K562 (cell line): ENCODE measurements at regions not wholly inside any gene's neighbourhood (a gene's known extent, or its start where the extent isn't known, plus 50 kb on each side); places are given as distances from the start of the nearest gene placed in this dataset.

ENCODE experiments used
- ATAC-seq: fragments of 200-7000 bp; cut with Tn5 transposase; 3 replicates; pipeline ENCODE4 v1.9.1; 2020; ENCODE audit warnings: moderate library complexity
- BruUV-seq: library from RNA; stranded (reverse); fragments of 400-500 nt; replicated peaks from 2 replicates; lab custom pipeline; 2021; lab: Mats Ljungman, UMichigan
- CTCF ChIA-PET: fragments of 300-600 bp; formaldehyde crosslinking; extraction: SDS; loops from one replicate; lab custom pipeline; 2021; ENCODE audit warnings: low intra/inter-chr PET ratio; lab: Yijun Ruan, JAX
- POLR2A ChIA-PET: fragments of 300-600, 350-650 bp; sonication (Branson Sonifier 250); formaldehyde crosslinking; extraction: SDS; loops from one replicate; lab custom pipeline; 2021; ENCODE audit warnings: antibody characterized with exemption, inconsistent platforms; lab: Yijun Ruan, JAX
- DNase-seq, 4 experiments: peaks; one replicate each; pipeline versions ENCODE4 v3.0.0 to v3.0.0-alpha.2; 2011 to 2018; ENCODE audit warnings: low spot score in 3 of 4, mixed read lengths in 3 of 4; ENCODE audit errors: extremely low read depth in 1 of 4
- FAIRE-seq: peaks from 2 replicates; lab custom pipeline; 2011; peaks lifted over from hg19 to GRCh38; lab: Jason Lieb, UNC
- H2AFZ ChIP-seq: 2 replicates; pipeline ENCODE4 v1.6.0; 2011; ENCODE audit warnings: low read depth, low read length, control low read depth, inconsistent platforms
- H3K27ac ChIP-seq: fragments of 200-600 bp; 3 replicates; pipeline ENCODE4 v1.8.0; 2011; ENCODE audit warnings: low read depth, mild to moderate bottlenecking, control low read depth, inconsistent platforms, low read length, moderate library complexity, mixed read lengths; ENCODE audit errors: extremely low read depth
- H3K27me3 ChIP-seq, 2 experiments: fragments of 300-600 bp in 1 of 2; 2 replicates in 1 of 2; 3 replicates in 1 of 2; pipeline versions ENCODE4 v1.6.0 to v1.8.0; 2011; ENCODE audit warnings: inconsistent platforms in 2 of 2, low read length in 2 of 2, mild to moderate bottlenecking in 1 of 2, mixed read lengths in 1 of 2, moderate library complexity in 1 of 2; ENCODE audit not compliant: control insufficient read depth in 2 of 2, insufficient read depth in 2 of 2
- H3K36me3 ChIP-seq: fragments of 300-600 bp; 3 replicates; pipeline ENCODE4 v1.8.0; 2011; ENCODE audit warnings: mild to moderate bottlenecking, low read length, inconsistent platforms; ENCODE audit not compliant: control insufficient read depth, insufficient read depth
- H3K4me1 ChIP-seq, 2 experiments: fragments of 200-600 bp in 1 of 2; replicated peaks in 1 of 2; 2 replicates in 1 of 2; 3 replicates in 1 of 2; pipeline versions ENCODE4 v1.5.1 to v1.8.0; 2011; ENCODE audit warnings: inconsistent platforms in 2 of 2, low read length in 2 of 2, mild to moderate bottlenecking in 1 of 2, mixed read lengths in 1 of 2, moderate library complexity in 1 of 2; ENCODE audit not compliant: control insufficient read depth in 2 of 2, insufficient read depth in 2 of 2
- H3K4me2 ChIP-seq: 2 replicates; pipeline ENCODE4 v1.6.1; 2011; ENCODE audit warnings: low read length, control low read depth, inconsistent platforms, mixed read lengths; ENCODE audit not compliant: insufficient read depth
- H3K4me3 ChIP-seq: fragments of 200-600 bp; sonication (generic), shearing (Covaris generic); 2 replicates; pipeline ENCODE4 v1.5.1; 2016; ENCODE audit warnings: control low read depth, inconsistent platforms
- H3K79me2 ChIP-seq: fragments of 200-600 bp; 3 replicates; pipeline ENCODE4 v1.8.0; 2011; ENCODE audit warnings: low read length, inconsistent platforms; ENCODE audit not compliant: control insufficient read depth, insufficient read depth
- H3K9ac ChIP-seq, 2 experiments: 2 replicates each; pipeline versions ENCODE4 v1.6.0 to v1.6.1; 2011; ENCODE audit warnings: low read depth in 2 of 2, low read length in 2 of 2, control low read depth in 1 of 2, inconsistent platforms in 1 of 2, mild to moderate bottlenecking in 1 of 2, mixed read lengths in 1 of 2; ENCODE audit not compliant: insufficient read depth in 1 of 2
- H3K9me1 ChIP-seq: one replicate; pipeline ENCODE4 v1.6.0; 2011; ENCODE audit warnings: inconsistent platforms, mild to moderate bottlenecking, low read length, moderate library complexity; ENCODE audit not compliant: control insufficient read depth, insufficient read depth
- H3K9me3 ChIP-seq: replicated peaks from 2 replicates; pipeline ENCODE4 v1.5.1; 2011; ENCODE audit warnings: low read depth, low read length, inconsistent platforms; ENCODE audit not compliant: control insufficient read depth, insufficient read depth
- H4K20me1 ChIP-seq: replicated peaks from 2 replicates; pipeline ENCODE4 v1.6.1; 2011; ENCODE audit warnings: low read length, inconsistent platforms, mixed read lengths; ENCODE audit not compliant: control insufficient read depth, insufficient read depth
- CBFA2T3 ChIP-seq: fragments of 450-650 bp; IDR thresholded peaks from 2 replicates; pipeline ENCODE4 v1.6.1; 2017
- CREBBP ChIP-seq: IDR thresholded peaks from one replicate; pipeline ENCODE4 v1.6.1; 2012; ENCODE audit warnings: low read depth, mild to moderate bottlenecking, control low read depth, inconsistent platforms, low read length
- ELF1 ChIP-seq: fragments of 200-800 bp; sonication (Bioruptor generic); IDR thresholded peaks from 2 replicates; pipeline ENCODE4 v1.6.1; 2016; ENCODE audit warnings: missing genetic modification characterization, missing compliant biosample characterization
- SIN3B ChIP-seq: fragments of 450-650 bp; IDR thresholded peaks from 2 replicates; pipeline ENCODE4 v1.6.1; 2017; ENCODE audit warnings: low read depth, mild to moderate bottlenecking, moderate library complexity
- SRSF9 ChIP-seq: fragments of 200-400 bp; formaldehyde crosslinking; IDR thresholded peaks from 2 replicates; pipeline ENCODE4 v1.6.1; 2017; ENCODE audit warnings: low read depth, low read length, borderline replicate concordance
- WGBS: fragments of 100-300 bp; shearing (Covaris generic); methylation state at CpG from one replicate; pipeline ENCODE4 v1.1.6; 2016; ENCODE audit warnings: low coverage, mixed read lengths; ENCODE audit not compliant: insufficient coverage; ENCODE audit errors: missing lambda C conversion rate; 5-methylcytosine and 5-hydroxymethylcytosine counted together
- in situ Hi-C: fragments of 300-500 bp; cut with MboI; formaldehyde crosslinking; loops from 4 replicates; pipeline ENCODE4 v1.15.0; 2018; ENCODE audit warnings: inconsistent platforms, mixed read lengths
- intact Hi-C: fragments of 100-400 bp; cut with micrococcal nuclease; formaldehyde crosslinking; loops from 2 replicates; pipeline ENCODE4 v1.14.2; 2022
- TF ChIP-seq, protein P1 (sequence below): fragments of 250-450 bp; sonication (Bioruptor Pico); IDR thresholded peaks from 2 replicates; pipeline ENCODE4 v1.4.0; 2020

DNA sequence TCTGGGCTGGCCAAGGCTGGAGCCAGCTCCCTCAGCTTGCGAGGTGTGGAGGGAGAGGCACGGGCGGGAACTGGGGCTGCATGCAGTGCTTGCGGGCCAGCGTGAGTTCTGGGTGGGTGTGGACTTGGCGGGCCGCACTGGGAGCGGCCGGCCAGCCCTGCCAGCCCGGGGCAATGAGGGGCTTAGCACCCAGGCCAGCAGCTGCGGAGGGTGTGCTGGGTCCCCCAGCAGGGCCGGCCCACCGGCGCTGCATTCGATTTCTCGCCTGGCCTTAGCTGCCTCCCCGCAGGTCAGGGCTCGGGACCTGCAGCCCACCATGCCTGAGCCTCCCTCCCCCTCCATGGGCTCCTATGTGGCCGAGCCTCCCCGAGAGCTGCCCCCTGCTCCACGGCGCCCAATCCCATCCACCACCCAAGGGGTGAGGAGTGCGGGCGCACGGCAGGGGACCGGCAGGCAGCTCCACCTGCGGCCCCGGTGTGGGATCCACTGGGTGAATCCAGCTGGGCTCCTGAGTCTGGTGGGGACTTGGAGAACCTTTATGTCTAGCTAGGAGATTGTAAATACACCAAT lies 302.6 kb upstream of the ADAMTS16 start:
- WGBS: 0% methylated on average over 20 of the region's 28 CpGs
- CTCF ChIA-PET: no interaction called here
- Histone ChIP-seq H3K9ac (no peak overlapping the region), H3K27ac (no peak overlapping the region), H3K4me2 (no peak overlapping the region), H2AFZ (no peak overlapping the region), H3K36me3 (no peaks in the 10 kb centered on the region), H3K9me3 (no peaks in the 10 kb centered on the region), H3K4me3 (no peak overlapping the region), H3K9me1 (no peaks in the 10 kb centered on the region), H3K4me1 (no peaks in the 10 kb centered on the region), H4K20me1 (no peaks in the 10 kb centered on the region), H3K79me2 (no peaks in the 10 kb centered on the region), H3K27me3 (no peaks in the 10 kb centered on the region)
- intact Hi-C loops (no loop called here), in situ Hi-C loops (no loop called here)
- no peak for FAIRE-seq
- TF ChIP-seq SIN3B (no peak), SRSF9 (no peak), CREBBP (no peak), CBFA2T3 (no peak), ELF1 (tag) (no peak)
- TF ChIP-seq, protein P1, sequence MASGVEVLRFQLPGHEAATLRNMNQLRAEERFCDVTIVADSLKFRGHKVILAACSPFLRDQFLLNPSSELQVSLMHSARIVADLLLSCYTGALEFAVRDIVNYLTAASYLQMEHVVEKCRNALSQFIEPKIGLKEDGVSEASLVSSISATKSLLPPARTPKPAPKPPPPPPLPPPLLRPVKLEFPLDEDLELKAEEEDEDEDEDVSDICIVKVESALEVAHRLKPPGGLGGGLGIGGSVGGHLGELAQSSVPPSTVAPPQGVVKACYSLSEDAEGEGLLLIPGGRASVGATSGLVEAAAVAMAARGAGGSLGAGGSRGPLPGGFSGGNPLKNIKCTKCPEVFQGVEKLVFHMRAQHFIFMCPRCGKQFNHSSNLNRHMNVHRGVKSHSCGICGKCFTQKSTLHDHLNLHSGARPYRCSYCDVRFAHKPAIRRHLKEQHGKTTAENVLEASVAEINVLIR (CRISPR knock-in tag): no peak
- POLR2A ChIA-PET: no interaction called here
- BruUV-seq: no TSS peak
- no peak for ATAC-seq
- no peak for DNase-seq
